HPDE6-E6E7 (cell line): ENCODE measurements at regions not wholly inside any gene's neighbourhood (a gene's known extent, or its start where the extent isn't known, plus 50 kb on each side); places are given as distances from the start of the nearest gene placed in this dataset.

Experiments used
- DNase-seq: peaks from one replicate; pipeline ENCODE4 v3.0.0; 2011; ENCODE audit warnings: missing footprints; ENCODE audit errors: extremely low spot score

DNA sequence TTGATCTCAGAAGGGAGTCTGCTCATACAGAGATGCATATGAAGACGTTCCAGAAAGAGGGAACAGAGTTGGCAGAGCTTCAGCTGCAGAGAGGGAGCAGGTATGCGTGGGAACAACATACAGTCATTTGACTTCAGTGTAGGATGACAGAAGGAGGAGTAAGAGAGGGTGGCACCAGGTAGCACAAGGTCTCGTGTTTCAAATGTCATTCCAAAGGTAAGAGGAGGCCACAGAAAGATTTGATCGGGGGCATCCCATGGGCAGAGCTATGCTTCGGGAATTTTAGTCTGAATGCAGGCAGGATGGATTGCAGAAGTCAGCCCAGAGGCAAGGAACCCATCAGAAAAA, 367.1 kb downstream of the CDK5RAP2 start:
- no peak for DNase-seq

DNA sequence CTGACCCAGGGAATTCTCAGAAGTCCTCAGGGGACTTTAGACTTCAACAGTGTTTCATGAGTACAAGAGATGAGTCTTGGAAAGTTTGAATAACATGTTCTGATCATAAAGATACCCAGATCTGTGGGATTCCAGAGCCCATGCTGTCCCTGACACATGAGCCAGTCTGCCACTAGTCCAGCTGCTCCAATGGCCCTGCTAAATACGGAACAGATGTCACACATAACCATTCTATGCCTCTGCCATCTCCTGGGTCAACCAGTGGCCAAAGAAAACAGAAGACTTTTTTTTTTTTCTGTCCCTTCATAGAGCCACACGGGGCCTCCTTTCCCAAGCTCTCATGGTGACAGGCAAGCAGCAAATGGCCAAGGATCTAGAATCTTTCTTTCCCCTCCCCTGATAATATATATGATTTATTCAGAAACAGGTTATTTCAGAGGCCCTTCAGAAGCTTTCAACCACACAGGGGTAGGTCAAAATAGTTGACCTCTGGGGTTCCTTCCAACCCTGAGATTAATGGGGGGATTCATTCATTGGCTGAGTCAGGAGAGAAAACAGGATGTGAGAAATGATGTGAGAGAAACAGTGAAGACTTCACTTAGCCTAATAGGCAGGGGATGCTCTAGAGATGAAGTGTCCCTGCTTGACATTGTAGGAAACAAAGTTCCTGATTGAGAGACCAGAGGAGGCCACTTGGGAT, 367.7 kb downstream of the CDK5RAP2 start:
- no peak for DNase-seq

DNA sequence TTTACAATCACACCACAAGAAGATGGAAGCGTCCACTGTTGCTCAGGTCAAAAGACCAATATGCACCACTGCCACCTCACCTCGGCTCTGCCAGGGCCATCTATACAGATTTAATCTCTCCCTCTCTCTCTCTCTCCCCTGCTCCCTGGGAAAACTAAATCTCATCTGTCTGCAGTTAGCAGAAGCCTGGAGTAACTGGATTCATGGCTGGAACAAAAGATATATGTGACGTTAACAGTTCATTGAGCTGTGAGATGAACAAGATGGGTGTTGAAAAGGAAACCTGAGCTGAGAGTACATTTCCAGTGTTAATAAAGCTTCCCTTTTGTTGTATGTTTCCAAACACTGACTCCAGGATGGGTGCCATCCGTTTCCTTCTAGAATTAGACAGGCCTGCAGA, 369.7 kb downstream of the CDK5RAP2 start:
- no peak for DNase-seq

DNA sequence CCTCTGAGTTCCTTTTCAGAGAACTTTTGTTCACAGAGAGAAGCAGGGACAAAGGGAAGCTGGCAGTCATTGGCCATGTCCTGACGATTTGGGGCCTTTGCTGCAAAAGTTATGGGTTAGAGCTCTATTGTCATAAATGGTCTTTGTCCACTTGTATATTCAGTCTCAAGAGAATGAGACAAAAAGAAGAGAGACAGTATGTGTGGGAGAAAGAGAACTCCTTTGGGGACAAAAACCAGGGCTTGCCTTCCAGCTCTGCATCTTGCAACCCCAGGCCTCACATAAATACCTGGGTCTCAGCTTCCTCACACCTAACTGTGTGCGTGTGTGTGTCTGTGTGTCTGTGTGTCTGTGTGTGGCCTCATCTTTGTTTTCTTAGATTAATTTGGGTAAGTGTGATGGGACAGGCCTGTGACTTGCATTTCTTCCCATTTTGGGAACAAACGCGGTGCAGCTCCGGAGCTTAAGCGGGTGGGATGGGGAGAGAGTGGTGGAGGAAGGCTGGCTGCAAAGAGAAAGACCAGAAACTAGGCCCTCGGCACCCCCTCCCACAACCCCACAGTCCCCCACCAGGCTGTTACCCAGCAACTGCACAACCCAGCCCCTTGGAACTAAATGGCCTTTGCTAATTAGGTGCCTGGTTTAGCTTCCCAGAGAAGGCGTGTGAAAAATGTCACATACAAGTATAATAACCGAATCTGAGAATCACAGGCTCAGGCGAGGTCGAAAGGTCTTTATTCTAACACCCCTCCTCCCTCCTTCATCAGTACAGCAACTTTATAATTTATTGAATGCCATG, 376.9 kb downstream of the CDK5RAP2 start:
- no peak for DNase-seq

DNA sequence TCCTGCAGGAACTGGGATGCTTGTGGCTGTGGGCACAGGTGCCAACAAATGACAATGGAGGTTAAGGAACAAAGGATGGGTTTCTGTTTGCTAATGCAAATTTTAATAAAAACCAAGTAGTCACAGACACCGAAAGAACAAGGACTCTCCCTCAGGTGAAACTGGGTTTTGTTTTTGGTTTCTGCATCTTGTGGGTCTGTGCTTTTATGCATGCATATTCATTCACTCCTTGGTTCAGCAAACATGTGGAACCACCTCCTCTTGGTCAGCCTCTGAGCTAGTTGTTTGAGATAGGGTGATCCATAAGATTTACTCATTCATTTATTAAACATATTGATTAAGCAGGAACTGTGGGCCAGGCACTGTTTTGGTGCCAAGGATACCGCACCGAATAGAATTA, 381.9 kb downstream of the CDK5RAP2 start:
- DNase-seq, result no peak

DNA sequence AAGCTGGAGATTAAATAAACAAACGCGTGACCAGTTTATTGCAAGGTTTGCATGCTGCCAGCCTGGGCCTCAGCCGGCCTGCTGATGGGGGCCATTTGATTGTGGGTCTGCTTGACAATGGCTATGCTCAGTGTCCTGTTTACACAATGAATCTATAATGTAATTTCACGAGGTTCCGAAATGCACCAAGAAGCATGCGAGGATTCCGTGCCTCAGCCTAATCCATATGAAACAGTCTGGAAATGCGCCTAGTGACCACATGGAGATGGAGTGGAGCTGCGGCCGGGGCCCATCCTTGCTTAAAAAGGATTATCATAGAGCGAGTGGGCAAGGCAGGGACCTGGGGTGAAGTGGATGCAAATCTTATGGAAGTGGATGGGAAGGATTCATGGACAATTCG, 382.4 kb downstream of the CDK5RAP2 start:
- no peak for DNase-seq

DNA sequence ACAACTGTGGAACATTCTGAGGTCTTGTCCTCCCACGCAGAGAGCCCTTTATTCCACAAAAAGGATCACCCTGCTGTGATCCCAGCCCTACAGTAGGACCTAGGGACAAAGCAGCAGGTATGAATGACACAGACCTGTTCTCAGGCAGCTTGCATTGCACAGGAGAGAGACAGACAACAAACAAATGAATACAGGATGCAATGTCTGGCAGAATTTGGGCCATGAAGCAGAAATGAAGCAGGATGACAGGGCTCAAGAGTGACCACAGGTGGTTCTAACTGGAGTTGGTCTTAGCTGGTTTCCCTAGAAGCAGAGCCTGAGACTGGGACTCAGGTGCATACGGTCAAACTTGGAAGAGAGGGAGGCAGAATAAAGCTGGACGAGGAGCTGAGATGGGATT, 388.8 kb downstream of the CDK5RAP2 start:
- DNase-seq, result no peak

DNA sequence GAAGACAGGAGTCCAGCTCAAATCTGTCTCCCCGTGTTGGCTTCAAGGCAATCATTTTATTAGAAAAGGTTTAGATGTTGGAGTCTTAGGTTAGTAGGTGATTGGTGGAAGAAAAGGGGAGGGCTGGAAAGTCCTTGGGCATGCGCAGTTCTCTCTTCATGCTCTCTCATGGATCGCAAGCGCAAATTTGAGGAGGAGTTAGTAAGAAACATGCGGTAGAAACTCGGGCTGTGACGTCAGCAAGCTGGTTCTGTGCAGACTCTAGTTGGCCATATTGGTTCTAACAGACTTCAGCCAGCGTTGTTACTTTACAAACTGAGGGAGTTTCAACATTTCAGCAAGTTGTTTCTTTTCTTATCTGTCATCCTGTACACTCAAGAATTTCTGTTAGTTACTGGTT, 392.2 kb downstream of the CDK5RAP2 start:
- DNase-seq, result no peak

DNA sequence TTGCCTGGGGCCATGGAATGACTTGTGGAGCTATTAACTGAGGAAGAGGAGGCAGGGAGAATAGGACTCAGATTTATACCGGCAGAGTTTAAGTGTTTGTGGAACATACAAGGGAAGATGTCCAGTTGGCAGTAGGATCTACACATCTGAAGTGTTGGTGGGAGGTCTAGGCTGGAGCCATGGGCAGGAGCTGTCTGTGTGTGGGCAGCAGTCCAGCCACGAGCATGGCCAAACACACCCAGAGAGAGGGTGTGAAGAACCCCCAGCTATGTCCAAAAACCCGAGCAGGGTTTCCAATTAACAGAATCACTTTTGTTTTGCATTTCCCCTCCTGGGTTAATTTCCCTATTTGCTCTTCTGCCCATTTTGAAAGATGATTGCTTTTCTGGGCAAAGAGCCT, 393.7 kb downstream of the CDK5RAP2 start:
- DNase-seq, result no peak

DNA sequence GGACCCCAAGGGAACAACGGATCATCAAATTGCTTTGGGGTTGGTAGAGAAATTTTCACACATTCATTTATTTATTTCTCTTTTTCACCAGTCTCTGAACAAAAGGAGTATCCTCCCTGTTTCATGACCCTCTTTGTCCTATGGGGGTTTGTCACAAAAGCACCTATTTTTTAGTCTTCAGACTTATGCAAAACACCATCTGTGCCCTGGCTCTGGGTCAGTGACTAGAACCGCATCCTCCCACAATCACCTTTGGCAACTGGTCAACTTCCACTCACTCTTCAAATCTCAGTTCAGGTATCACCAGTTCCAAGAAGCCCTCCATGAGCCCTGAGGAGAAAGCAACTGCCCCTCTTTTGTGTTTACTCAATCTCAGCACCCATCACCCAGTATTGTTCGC, 395.7 kb downstream of the CDK5RAP2 start:
- no peak for DNase-seq

DNA sequence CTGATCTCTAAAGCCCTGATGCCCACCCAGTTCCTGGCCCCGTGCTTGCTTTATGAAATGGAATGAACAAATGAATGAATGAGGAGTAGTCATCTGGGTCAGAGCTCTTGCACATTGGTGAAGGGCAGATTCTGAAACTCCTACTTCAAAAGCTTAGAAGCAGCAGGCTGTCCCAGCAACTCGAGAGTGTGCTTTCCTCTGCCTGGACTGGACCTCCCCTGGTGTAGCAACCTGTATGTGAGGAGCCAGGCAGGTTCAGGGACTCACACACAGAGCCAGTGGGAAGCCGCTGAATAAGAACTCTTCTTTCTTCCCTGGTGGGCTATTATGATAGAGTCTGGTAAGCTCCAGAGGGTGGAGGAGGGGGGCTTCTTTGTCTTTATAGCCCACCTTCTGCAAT, 396.4 kb downstream of the CDK5RAP2 start:
- DNase-seq, result no peak

DNA sequence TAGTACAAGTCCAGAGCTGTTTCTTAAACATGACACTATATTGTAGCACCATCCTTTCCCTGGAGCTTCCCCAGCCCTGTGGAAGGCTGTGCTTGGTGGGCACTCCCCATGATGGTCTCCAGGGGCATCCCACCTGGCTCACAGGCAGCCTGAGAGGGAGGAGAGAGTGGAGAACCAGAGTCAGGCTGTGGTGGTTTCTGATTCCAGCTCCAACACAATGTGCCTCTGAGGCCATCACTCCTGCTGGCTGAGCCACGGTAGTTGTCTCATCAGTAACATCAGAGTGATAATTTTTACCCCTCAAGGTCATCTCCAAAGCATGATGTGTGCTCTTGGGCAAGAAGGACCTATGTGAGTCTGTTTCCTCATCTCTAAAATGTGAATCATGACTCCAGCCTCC, 398.0 kb downstream of the CDK5RAP2 start:
- no peak for DNase-seq

DNA sequence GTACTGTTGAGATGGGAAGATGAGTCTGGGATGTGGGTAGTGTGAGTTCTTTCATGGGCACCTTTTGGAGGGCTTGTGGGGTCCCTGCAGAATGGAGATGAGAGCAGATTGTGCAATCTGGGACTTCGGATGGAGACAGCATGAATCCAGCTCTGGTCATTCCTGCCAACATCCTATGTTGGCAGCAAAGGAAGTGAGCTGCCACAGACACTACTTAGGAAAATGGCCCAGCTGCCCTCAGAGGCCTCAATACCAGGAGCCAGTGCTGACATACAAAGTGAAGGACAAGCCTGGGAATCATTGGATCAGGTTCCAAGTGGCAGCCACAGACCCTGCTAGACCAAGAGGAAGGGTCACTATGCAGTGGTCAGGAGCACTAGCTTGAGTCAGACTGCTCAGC, 402.8 kb downstream of the CDK5RAP2 start:
- DNase-seq, result no peak

DNA sequence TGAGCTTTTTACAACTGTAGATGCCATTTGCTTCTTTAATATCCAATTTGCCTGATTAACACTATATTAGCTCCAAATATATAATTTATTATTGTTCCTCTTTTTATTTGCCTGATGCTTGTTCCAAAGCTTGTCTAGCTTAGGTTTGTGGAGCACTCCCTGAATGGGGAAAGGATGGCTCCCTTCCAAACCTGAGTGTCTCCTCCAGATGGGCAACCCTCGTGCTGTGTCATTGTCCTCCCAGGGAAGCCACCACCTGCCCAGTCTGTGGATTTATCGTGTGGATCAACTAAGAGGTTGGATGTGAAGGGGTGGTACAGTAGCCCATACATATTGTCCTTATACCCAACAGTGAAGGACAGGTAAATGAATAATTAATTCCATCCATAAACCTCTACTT, 404.9 kb downstream of the CDK5RAP2 start:
- no peak for DNase-seq

DNA sequence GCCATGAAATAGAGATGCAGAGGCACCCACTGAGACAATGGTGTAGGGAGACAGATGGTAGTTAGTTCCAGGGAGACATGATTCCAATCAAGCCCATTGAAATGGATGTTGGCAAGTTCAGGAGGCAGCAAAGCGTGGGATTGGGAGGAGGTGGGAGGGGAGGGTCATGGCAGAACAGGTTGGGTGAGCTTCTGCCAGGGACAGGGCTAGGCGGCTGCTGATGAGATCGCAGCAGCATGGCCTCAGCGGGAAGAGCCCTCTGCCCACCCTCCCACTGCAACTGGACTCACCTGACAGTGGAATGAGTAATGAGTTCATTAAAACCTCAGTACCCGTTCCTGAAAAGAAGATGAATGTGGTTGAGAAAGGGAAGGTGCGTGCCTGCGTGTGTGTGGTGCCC, 418.2 kb downstream of the CDK5RAP2 start:
- no peak for DNase-seq

DNA sequence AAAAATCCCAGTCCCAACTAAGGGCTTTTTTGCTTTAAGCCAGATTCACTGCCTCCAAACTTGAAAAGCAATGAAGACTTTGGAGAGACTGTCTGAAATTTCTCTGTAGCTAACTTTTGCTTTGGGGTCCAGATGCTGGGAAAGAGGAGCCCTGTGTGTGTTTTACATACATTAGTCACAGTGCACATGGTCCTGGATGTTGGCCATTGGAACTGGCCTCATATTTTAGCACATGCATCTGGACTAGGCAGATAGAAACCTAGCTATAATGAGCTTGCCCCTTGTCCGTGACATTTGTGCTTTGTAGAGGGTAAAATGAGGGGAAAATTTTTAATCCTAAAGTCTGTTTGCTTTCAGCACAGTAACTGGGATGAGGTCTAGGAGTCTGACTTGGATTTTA, 421.7 kb downstream of the CDK5RAP2 start:
- no peak for DNase-seq

DNA sequence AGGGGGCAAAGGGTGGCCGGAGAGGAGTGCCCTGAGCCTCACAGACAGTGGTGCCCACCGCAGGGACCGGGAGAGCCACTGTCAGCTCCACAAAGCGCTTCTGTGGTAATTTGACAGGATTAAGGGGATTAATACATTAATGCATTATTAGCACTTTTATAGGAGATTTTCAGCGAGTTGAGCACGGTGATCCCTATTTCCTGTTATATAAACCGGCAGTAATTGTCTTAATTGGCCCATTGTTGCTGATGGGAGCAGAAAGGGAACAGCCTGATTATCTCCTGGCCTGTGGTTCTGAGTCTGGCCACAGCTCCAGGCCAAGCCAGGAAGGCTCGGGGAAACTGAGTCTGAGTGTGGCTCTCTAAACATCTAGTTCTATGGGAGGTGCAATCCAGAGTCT, 423.6 kb downstream of the CDK5RAP2 start:
- no peak for DNase-seq

DNA sequence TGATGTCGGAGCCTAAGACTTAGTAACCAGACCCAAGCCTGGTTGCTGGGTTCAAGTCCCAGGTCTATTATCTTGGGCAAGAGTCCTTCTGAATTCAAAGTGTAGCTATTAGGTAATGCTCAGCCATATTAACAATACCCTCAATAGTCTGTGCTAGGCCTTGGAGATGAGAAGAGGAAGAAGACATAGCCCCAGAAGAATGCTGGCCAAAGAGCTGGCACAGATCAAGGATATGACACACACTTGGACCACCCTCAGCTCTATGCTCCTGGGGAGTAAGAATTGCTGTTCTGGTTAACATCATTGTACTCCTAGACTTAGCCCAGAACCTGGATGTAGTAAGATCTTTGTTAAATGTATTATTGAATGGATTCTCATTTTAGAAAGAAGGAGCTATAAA, 426.7 kb downstream of the CDK5RAP2 start:
- DNase-seq, result no peak

DNA sequence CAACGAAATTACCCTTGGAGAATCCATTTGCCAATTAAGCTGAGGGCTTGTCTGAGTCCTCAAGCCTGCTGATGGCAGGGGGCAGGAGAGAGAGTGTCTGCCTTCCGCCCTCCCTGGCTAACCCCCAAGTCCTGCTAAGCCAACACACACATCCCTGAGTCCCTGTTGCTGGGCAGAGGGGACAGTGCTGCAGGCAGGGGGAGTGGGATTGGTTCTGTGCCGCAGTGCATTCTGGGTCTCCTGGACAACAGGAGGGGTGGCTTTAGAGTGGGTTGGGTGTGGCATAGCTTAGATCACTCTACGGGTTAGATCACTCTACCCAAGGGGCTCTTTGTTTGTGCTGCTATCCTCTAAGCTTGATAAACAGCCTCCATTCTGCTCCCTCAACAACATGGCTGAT, 427.7 kb downstream of the CDK5RAP2 start:
- DNase-seq, result no peak

DNA sequence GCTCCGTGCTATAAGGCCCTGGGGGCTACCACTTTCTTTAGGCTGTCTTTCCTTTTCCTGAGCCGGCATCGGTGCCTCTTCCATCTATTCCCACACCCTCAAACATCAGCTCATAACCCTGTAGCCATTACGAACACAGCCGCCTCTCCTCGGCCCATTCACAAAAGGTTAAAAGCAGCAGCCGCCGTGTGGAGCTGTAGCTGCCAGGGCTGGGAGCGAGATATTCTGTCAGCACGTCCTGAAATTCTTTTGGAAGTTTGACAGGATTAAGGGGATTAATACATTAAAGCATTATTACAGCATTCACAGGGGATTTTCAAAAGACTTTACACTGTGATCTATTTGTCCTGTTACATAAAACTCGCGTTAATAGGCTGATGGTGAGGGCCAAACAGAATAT, 428.2 kb downstream of the CDK5RAP2 start:
- no peak for DNase-seq

DNA sequence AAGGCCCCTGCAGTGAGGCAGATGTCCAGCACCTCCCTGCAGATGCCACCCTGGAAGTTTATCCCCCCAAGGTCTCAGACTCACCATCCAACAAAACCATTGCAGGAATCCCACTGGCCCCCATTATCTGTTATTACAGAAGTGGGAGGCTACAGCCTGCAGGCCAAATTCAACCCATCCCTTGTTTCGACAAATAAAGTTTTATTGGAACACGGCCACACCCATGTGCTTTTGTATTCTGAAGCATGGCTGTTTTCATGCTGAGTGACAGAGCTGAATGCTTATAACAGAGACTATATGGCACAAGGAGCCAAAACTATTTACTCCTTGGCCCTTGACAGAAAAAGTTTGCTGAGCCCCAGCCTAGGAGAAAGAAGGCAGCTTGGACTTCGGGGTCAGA, 428.8 kb downstream of the CDK5RAP2 start:
- no peak for DNase-seq

DNA sequence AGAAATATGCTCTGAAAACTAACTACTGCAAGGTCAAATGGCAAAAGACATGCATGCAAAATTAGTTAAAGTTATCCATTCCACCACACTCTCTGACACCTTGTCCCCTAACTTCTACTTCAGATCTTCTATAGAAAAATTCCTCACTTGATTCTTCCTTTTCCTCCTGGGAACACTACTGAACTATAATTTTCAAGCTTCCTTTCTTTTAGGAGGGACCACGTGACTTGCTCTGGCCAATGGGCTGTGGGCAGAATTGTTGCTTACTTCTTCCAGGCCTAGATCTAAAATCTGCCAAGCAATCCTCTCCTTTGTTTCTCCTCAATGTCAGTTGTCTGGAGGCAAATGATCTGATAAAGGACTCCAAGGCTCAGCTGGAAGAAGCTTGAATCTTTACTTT, 441.0 kb downstream of the CDK5RAP2 start:
- no peak for DNase-seq

DNA sequence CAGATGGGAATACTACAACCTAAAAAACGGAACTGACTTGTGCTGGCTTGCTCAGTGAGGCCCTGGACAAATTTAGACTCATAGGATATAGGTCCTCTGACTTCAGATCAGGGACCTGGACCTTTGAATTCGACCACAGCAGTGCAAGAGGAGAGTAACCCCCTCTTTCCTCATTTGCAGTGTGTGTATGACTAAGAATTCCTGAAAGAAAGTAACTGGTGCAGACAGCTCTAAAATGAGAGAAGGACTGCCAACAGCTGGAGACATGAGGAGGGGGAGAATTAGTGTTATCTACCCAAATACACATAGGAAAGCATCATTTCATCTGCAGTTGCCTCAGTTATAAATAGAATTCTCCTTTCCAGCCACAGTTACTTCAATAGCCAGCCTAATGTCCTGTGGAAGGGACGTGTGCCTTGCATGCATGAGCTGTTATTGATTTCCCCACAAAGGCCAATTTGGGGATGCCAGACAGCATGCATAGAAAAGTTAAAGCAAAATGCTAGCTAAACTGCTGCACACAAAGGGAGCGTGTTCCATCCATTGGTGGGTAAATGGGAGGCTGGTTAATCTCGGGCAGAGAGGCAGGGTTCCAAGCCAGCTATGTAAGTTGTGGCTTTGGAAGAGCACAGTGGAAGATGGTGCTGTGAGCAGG, 442.7 kb downstream of the CDK5RAP2 start:
- DNase-seq, result no peak
